ENCODE measurements at regions not wholly inside any gene's neighbourhood (a gene's known extent, or its start where the extent isn't known, plus 50 kb on each side); places are given as distances from the start of the nearest gene placed in this dataset.
"Not testable (repeated sequence)": the region's sequence is repeated elsewhere in the genome, so short reads cannot be mapped to it uniquely, and the experiment has no call there.

GRCh38 chr15:67945951-67946700, 106.3 kb upstream of the RNU6-1 start:
- no peak for DNase-seq

DNA sequence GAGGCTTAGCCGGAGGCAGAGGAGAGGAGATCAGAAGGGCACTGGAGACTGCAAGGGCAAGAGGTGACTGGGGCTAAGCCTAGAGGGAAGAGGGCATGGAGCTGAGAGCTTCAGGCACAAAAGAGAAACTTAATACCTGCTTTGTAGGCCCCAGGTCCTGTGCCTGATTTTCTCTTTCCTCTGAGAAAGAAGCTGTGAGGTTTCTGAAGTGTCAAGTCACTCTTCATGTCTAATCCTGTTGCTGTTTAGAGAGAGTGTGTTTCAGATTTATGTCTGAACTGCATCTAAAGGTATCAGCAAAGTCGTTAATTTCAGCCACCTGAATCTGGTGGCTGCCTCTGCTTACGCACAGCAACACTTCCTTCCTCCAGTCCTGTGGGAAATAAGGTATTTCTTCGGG, 106.9 kb upstream of the RNU6-1 start:
- no peak for DNase-seq

DNA sequence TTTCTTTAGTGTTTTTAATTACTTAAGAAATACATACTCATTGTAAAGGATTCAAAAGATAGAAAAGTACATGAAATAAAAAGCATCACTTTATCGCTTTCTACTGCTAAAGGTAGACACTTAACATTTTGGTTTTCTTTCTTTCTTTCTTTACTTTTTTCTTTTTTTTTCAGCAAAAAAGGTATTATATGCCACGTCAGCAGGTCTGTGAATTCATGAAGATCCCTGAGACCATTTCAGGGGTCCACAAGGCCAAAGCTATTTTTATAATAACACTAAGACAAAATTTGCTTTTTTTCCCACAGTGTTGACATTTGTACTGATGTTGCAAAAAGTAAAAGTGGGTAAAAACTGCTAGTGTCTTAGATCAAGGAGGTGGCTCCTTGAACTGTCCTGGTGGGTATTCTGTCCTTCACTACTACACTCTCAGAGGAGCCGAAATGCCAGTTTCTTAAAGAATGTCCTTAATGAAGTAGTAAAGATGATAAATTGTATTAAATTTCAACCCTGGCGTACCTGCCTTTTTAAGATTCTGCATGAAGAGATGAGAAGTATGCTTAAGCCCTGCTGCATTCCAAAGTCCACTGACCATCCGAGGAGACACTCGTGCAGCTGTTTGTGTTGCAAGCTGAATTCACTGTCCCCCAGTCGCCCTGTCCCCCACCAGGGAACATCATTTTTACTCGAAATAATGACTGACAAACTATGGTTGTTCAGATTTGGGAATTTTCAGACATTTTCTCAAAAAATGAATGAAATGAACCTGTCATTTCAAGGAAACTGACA, 106.7 kb upstream of the PIAS1 start:
- no peak for DNase-seq

GRCh38 chr15:67948215-67948614, 105.9 kb upstream of the PIAS1 start:
- no peak for DNase-seq

DNA sequence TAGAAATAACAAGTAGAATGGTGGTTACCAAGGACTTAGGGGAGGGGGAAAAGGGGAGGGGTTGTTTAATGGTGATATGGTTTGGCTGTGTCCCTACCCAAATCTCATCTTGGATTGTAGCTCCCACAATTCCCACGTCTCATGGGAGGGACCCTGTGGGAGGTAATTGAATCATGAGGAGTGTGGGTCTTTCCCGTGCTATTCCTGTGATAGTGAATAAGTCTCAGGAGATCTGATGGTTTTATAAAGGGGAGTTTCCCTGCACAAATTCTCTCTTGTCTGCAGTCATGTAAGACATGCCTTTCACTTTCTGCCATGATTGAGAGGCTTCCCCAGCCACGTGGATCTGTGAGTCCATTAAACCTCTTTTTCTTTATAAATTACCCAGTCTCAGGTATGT, 102.9 kb upstream of the PIAS1 start:
- DNase-seq, result not testable (repeated sequence)

GRCh38 chr15:67953299-67953698, 100.8 kb upstream of the PIAS1 start:
- DNase-seq, result no peak

DNA sequence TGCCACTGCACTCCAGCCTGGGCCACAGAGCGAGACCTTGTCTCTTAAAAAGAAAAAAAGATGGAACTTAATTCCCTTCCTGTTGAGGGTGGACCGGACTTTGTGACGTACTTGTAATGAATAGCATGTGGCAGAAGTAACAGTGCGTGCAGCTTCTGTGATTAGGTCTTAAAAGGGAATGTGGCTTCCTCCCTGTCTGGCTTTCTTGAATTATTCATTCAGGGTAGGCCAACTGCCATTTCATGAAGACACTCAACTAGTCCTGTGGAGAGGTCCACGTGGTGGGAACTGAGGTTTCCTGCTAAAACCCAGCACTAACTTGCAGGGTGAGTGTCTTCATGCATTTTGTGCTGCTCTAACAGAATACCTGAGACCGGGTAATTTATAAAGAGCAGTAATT, 98.9 kb upstream of the PIAS1 start:
- no peak for DNase-seq

GRCh38 chr15:67957435-67958132, 96.5 kb upstream of the PIAS1 start:
- no peak for DNase-seq

DNA sequence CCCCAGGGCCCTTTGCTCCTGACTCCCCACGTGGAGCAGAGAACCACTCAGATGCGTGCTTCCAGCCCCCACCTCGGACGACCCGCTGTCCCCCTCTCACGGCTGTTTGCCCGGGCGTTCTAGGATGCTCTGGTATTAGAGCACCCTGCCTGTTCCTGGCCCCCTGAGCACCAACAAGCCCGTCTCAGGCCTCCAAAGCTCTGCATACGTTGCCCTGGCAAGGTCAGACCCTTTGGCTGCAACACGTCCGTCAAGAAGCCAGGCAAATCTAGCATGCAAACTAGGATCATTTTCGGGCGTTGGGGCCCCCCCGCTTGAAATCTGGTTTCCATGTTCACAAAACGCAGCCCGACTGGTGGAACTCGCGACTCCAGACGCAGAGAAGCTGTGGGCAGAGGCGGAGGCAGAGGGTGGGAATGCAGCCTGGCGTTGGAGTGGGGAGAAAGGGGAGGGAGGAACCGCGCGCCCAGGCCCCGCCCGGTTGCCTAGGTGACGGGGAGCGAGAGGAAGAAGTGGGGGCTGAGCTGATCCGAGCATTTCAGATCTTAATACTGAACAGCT, 86.2 kb upstream of the PIAS1 start:
- peak; percentile 1 for DNase-seq

- DNase-seq, result no peak
Observed at GRCh38 chr15:67968564-67968963, 85.6 kb upstream of the PIAS1 start.

GRCh38 chr15:67968966-67969365, 85.1 kb upstream of the PIAS1 start:
- DNase-seq, result no peak

GRCh38 chr15:67969892-67970291, 84.2 kb upstream of the PIAS1 start:
- no peak for DNase-seq

- DNase-seq, result no peak
Observed at GRCh38 chr15:67972377-67972776, 81.7 kb upstream of the PIAS1 start.

GRCh38 chr15:67973846-67974245, 80.3 kb upstream of the PIAS1 start:
- no peak for DNase-seq

- DNase-seq, result no peak
Observed at GRCh38 chr15:67976506-67977073, 77.5 kb upstream of the PIAS1 start.

DNA sequence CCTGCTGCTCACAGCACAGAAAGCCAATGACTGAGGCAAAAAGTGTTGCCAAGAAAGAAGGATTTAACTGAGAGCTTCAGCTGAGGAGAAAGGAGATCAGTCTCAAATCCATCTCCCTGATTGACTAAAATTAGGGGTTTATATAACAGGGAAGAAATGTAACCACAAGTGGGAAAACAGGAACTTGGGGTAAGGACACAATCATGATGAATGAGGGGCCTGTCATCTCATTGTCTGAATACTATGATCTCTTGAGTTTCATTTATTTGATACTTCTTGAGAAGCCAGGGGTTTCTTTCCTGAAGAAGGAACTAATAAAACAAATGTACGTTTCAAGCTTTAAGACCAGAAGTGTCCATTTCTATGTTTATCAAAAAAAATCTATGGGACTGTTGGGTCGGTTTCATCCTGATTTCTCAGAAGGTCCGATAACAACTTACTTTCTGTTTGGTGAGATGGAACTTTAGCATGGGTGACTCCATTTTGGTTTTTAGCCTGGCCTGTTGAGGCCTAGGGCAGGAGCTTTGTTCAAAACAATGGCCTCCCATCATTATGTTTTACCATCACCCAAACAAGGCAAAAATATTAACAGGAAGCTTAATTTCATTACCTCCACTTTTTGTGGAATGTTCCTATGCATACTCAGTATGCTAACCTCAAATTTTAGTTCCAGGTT, 76.6 kb upstream of the PIAS1 start:
- DNase-seq, result no peak

- no peak for DNase-seq
Observed at GRCh38 chr15:67979281-67979680, 74.8 kb upstream of the PIAS1 start.

DNA sequence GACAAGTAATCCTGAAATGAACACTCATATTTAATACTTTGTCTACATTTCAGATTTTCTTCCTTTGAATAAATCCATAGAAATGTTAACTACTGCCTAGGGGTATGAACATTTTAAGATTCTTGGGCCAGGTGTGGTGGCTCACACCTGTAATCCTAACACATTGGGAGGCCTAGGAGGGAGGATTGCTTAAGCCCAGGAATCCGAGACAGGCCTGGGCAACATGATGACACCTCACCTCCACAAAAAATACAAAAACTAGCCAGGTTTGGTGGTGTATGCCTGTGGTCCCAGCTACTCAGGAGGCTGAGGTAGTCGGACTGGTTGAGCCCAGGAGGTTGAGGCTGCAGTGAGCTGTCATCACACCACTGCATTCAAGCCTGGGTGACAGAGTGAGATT, 73.9 kb upstream of the PIAS1 start:
- DNase-seq, result no peak

DNA sequence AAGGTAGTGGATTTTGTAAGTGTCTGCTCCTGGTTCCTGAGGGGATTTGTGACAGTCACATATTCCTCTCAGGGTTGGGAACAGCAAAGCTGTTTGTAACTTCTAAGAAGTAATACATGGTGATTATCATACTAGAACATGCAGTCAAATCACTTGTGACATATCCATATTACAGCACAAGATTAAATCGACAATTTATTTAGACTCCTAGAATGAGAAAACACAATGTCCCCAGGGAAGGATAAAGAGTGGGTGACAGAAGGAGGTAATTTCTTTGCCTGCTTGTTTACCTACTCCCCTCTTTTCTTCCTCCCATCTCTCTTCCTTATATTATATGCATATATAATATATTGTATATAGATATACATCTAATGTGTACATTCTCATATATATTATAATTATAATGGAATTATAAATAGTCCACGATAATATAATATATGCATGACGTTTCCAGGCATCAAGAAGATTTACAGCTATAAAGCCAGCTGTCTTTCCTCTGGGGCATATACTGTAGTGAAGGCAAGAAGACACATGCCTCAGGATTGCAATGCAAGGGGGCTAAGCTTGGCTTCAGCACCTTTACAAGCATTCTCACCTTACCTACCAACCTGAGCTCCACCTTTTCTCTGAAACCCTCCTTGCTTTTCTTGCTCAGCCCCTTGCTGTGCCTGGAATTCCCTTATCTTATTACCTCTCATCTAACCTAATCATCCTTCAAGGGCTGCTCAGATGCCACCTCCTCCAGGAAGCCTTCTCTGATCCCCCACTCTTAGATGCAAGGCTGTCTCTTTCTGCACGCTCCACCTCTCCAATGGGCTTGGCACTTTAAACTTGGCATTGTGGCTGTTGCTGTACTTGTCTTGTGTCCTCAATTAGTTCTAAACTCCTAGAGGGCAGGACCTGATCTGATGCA, 73.1 kb upstream of the PIAS1 start:
- DNase-seq, result no peak

DNA sequence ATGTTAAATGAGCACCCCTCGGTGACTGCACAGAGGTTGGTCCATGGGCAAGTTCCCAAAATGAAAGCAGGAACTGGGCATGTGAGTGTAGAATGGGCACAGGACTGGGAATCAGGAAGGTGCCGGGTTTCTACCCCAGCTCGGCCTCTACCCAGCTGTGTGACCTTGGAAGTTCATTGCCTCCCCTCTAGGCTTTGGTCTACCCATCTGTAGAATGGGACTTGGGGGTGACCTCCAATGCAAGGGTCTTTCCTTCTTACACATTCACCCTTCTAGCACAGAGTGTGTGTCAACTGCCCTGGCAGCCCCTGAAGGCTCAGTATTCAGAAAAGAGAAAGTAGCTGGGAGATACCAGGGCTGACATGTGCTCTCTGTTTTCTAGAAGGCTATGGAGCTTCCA, 72.3 kb upstream of the PIAS1 start:
- no peak for DNase-seq

- no peak for DNase-seq
Observed at GRCh38 chr15:67991706-67992105, 62.4 kb upstream of the PIAS1 start.

GRCh38 chr15:67992411-67992810, 61.7 kb upstream of the PIAS1 start:
- no peak for DNase-seq
